Activated naive CD8-positive, alpha-beta T cell (primary cell): ENCODE measurements at regions not wholly inside any gene's neighbourhood (a gene's known extent, or its start where the extent isn't known, plus 50 kb on each side); places are given as distances from the start of the nearest gene placed in this dataset.

Source experiments
- H3K27ac Mint-ChIP-seq: one replicate; pipeline ENCODE4 v1.8.0; 2021; ENCODE audit warnings: mixed read lengths
- H3K27me3 Mint-ChIP-seq: one replicate; pipeline ENCODE4 v1.8.0; 2021; ENCODE audit warnings: mixed read lengths
- H3K36me3 Mint-ChIP-seq: one replicate; pipeline ENCODE4 v1.8.0; 2021; ENCODE audit warnings: mixed read lengths
- H3K4me1 Mint-ChIP-seq: one replicate; pipeline ENCODE4 v1.8.0; 2021; ENCODE audit warnings: low read depth, mixed read lengths
- H3K4me3 Mint-ChIP-seq: one replicate; pipeline ENCODE4 v1.8.0; 2021; ENCODE audit warnings: mild to moderate bottlenecking, mixed read lengths
- H3K9me3 Mint-ChIP-seq: one replicate; pipeline ENCODE4 v1.8.0; 2021; ENCODE audit warnings: low read depth, mixed read lengths

GRCh38 chr10:124329941-124330340 lies 88.8 kb downstream of the OAT start:
- no peaks in the 10 kb centered on the region for H3K4me1 Mint-ChIP-seq
- peaks cover 8% of the 10 kb centered on the region for H3K9me3 Mint-ChIP-seq
- peaks cover 2% of the 10 kb centered on the region for H3K27me3 Mint-ChIP-seq
- H3K27ac Mint-ChIP-seq: no peak overlapping the region
- H3K4me3 Mint-ChIP-seq: no peak overlapping the region
- peaks cover 5% of the 10 kb centered on the region for H3K36me3 Mint-ChIP-seq

- no peaks in the 10 kb centered on the region for H3K4me1 Mint-ChIP-seq
Observed at GRCh38 chr10:124329362-124329761, 89.4 kb downstream of the OAT start.

GRCh38 chr10:124328477-124329220 lies 90.1 kb downstream of the OAT start:
- peaks cover 5% of the 10 kb centered on the region for H3K36me3 Mint-ChIP-seq
- H3K9me3 Mint-ChIP-seq: peaks cover 8% of the 10 kb centered on the region
- H3K4me3 Mint-ChIP-seq: no peak overlapping the region
- peaks cover 2% of the 10 kb centered on the region for H3K27me3 Mint-ChIP-seq
- H3K4me1 Mint-ChIP-seq: no peaks in the 10 kb centered on the region
- H3K27ac Mint-ChIP-seq: no peak overlapping the region

More at GRCh38 chr10:124329362-124329761, 89.4 kb downstream of the OAT start:
- H3K27ac Mint-ChIP-seq: no peak overlapping the region
- H3K36me3 Mint-ChIP-seq: peaks cover 5% of the 10 kb centered on the region
- H3K4me3 Mint-ChIP-seq: no peak overlapping the region
- peaks cover 8% of the 10 kb centered on the region for H3K9me3 Mint-ChIP-seq
- H3K27me3 Mint-ChIP-seq: peaks cover 2% of the 10 kb centered on the region

- Mint-ChIP-seq H3K9me3 (no peaks in the 10 kb centered on the region), H3K4me3 (no peak overlapping the region), H3K36me3 (peaks cover 3% of the 10 kb centered on the region), H3K27ac (no peak overlapping the region), H3K27me3 (peaks cover 2% of the 10 kb centered on the region), H3K4me1 (no peaks in the 10 kb centered on the region)
Observed at GRCh38 chr10:124325998-124326636, 92.6 kb downstream of the OAT start.

- Mint-ChIP-seq H3K27me3 (peaks cover 2% of the 10 kb centered on the region), H3K36me3 (no peaks in the 10 kb centered on the region), H3K4me1 (no peaks in the 10 kb centered on the region), H3K4me3 (no peak overlapping the region), H3K27ac (no peak overlapping the region), H3K9me3 (no peaks in the 10 kb centered on the region)
Observed at GRCh38 chr10:124325633-124325914, 93.1 kb downstream of the OAT start.

GRCh38 chr10:124324856-124325632 lies 93.7 kb downstream of the OAT start:
- Mint-ChIP-seq H3K27me3 (peaks cover 2% of the 10 kb centered on the region), H3K9me3 (no peaks in the 10 kb centered on the region), H3K4me3 (no peak overlapping the region), H3K27ac (no peak overlapping the region), H3K36me3 (no peaks in the 10 kb centered on the region), H3K4me1 (no peaks in the 10 kb centered on the region)

- Mint-ChIP-seq H3K4me1 (no peaks in the 10 kb centered on the region), H3K27me3 (peaks cover 2% of the 10 kb centered on the region), H3K4me3 (no peak overlapping the region), H3K27ac (no peak overlapping the region), H3K9me3 (no peaks in the 10 kb centered on the region), H3K36me3 (no peaks in the 10 kb centered on the region)
Observed at GRCh38 chr10:124324451-124324850, 94.3 kb downstream of the OAT start.

GRCh38 chr10:124323806-124324205 lies 94.9 kb downstream of the OAT start:
- Mint-ChIP-seq H3K27ac (no peak overlapping the region), H3K36me3 (no peaks in the 10 kb centered on the region), H3K27me3 (peaks cover 2% of the 10 kb centered on the region), H3K9me3 (no peaks in the 10 kb centered on the region), H3K4me1 (no peaks in the 10 kb centered on the region), H3K4me3 (no peak overlapping the region)

GRCh38 chr10:124323111-124323725 lies 95.5 kb downstream of the OAT start:
- Mint-ChIP-seq H3K27me3 (peaks cover 2% of the 10 kb centered on the region), H3K4me3 (no peak overlapping the region)

GRCh38 chr10:124322191-124322980 lies 96.3 kb downstream of the OAT start:
- H3K27me3 Mint-ChIP-seq: peaks cover 2% of the 10 kb centered on the region
- no peak overlapping the region for H3K27ac Mint-ChIP-seq
- no peaks in the 10 kb centered on the region for H3K36me3 Mint-ChIP-seq
- H3K4me3 Mint-ChIP-seq: no peak overlapping the region
- H3K9me3 Mint-ChIP-seq: no peaks in the 10 kb centered on the region
- H3K4me1 Mint-ChIP-seq: no peaks in the 10 kb centered on the region

More at GRCh38 chr10:124323111-124323725, 95.5 kb downstream of the OAT start:
- no peak overlapping the region for H3K27ac Mint-ChIP-seq
- no peaks in the 10 kb centered on the region for H3K4me1 Mint-ChIP-seq
- no peaks in the 10 kb centered on the region for H3K36me3 Mint-ChIP-seq
- no peaks in the 10 kb centered on the region for H3K9me3 Mint-ChIP-seq

- Mint-ChIP-seq H3K27me3 (peaks cover 2% of the 10 kb centered on the region), H3K36me3 (no peaks in the 10 kb centered on the region), H3K4me1 (no peaks in the 10 kb centered on the region), H3K27ac (no peak overlapping the region), H3K4me3 (no peak overlapping the region), H3K9me3 (no peaks in the 10 kb centered on the region)
Observed at GRCh38 chr10:124321433-124322089, 97.2 kb downstream of the OAT start.

- Mint-ChIP-seq H3K27ac (no peak overlapping the region), H3K4me1 (no peaks in the 10 kb centered on the region), H3K4me3 (no peak overlapping the region), H3K9me3 (no peaks in the 10 kb centered on the region), H3K36me3 (no peaks in the 10 kb centered on the region), H3K27me3 (peaks cover 2% of the 10 kb centered on the region)
Observed at GRCh38 chr10:124320778-124321432, 97.8 kb downstream of the OAT start.

- H3K4me1 Mint-ChIP-seq: no peaks in the 10 kb centered on the region
- no peak overlapping the region for H3K4me3 Mint-ChIP-seq
- no peak overlapping the region for H3K27ac Mint-ChIP-seq
- no peaks in the 10 kb centered on the region for H3K36me3 Mint-ChIP-seq
- no peaks in the 10 kb centered on the region for H3K9me3 Mint-ChIP-seq
- H3K27me3 Mint-ChIP-seq: no peaks in the 10 kb centered on the region
Observed at GRCh38 chr10:124319926-124320391, 98.8 kb downstream of the OAT start.
